Right renal cortex interstitium (tissue), 3 donors: ENCODE measurements at regions not wholly inside any gene's neighbourhood (a gene's known extent, or its start where the extent isn't known, plus 50 kb on each side); places are given as distances from the start of the nearest gene placed in this dataset.

Source experiments
- DNase-seq, 3 donors: peaks; one replicate each; pipeline ENCODE4 v3.0.0-alpha.2; 2013; ENCODE audit warnings: low read depth in 3 of 3, low spot score in 2 of 3

- DNase-seq, result no peak
Observed at GRCh38 chr5:113897748-113898147, 384.3 kb downstream of the YTHDC2 start.

- no peak for DNase-seq
Observed at GRCh38 chr5:113900141-113900540, 386.6 kb downstream of the YTHDC2 start.

- DNase-seq, result no peak
Observed at GRCh38 chr5:113900816-113901215, 387.3 kb downstream of the YTHDC2 start.

GRCh38 chr5:113901718-113902117 is 388.2 kb downstream of the YTHDC2 start:
- DNase-seq, result no peak

- no peak for DNase-seq
Observed at GRCh38 chr5:113902917-113903660, 389.6 kb downstream of the YTHDC2 start.

GRCh38 chr5:113909782-113910181 is 396.3 kb downstream of the YTHDC2 start:
- no peak for DNase-seq

GRCh38 chr5:113917997-113918396 is 404.5 kb downstream of the YTHDC2 start:
- DNase-seq, result no peak

GRCh38 chr5:113922343-113922742 is 408.8 kb downstream of the YTHDC2 start:
- DNase-seq, result no peak

GRCh38 chr5:113935453-113935852 is 422.0 kb downstream of the YTHDC2 start:
- no peak for DNase-seq

- peak in 1 of 3 donors; percentile 24 for DNase-seq
Observed at GRCh38 chr5:113937301-113937700, 423.8 kb downstream of the YTHDC2 start.

GRCh38 chr5:113939988-113940387 is 421.9 kb upstream of the KCNN2 start:
- no peak for DNase-seq

GRCh38 chr5:113950186-113950585 is 411.7 kb upstream of the KCNN2 start:
- no peak for DNase-seq

- no peak for DNase-seq
Observed at GRCh38 chr5:113965225-113965624, 396.6 kb upstream of the KCNN2 start.

GRCh38 chr5:113969901-113970300 is 392.0 kb upstream of the KCNN2 start:
- no peak for DNase-seq

GRCh38 chr5:113971454-113971853 is 390.4 kb upstream of the KCNN2 start:
- DNase-seq, result no peak

GRCh38 chr5:113974976-113975375 is 386.9 kb upstream of the KCNN2 start:
- DNase-seq, result no peak

- no peak for DNase-seq
Observed at GRCh38 chr5:113984928-113985327, 376.9 kb upstream of the KCNN2 start.

- DNase-seq, result no peak
Observed at GRCh38 chr5:113985505-113985904, 376.4 kb upstream of the KCNN2 start.

GRCh38 chr5:113989278-113989912 is 372.5 kb upstream of the KCNN2 start:
- DNase-seq, result no peak

- DNase-seq, result no peak
Observed at GRCh38 chr5:113989913-113990305, 372.0 kb upstream of the KCNN2 start.

GRCh38 chr5:114001076-114001475 is 360.8 kb upstream of the KCNN2 start:
- no peak for DNase-seq

GRCh38 chr5:114006582-114006981 is 355.3 kb upstream of the KCNN2 start:
- DNase-seq, result no peak
